Pulmonary artery endothelial cell (primary cell): ENCODE measurements at regions not wholly inside any gene's neighbourhood (a gene's known extent, or its start where the extent isn't known, plus 50 kb on each side); places are given as distances from the start of the nearest gene placed in this dataset.
"Not testable (repeated sequence)": the region's sequence is repeated elsewhere in the genome, so short reads cannot be mapped to it uniquely, and the experiment has no call there.

Experiments
- DNase-seq: peaks from one replicate; pipeline ENCODE4 v3.0.0-alpha.2; 2011; ENCODE audit warnings: low read depth, low spot score

- DNase-seq = no peak
Observed at GRCh38 chr3:6739288-6739687, 121.6 kb upstream of the GRM7 start.

GRCh38 chr3:6743067-6743720, 117.7 kb upstream of the GRM7 start:
- no peak for DNase-seq

GRCh38 chr3:6746443-6746842, 114.5 kb upstream of the GRM7 start:
- no peak for DNase-seq

GRCh38 chr3:6747017-6747416, 113.9 kb upstream of the GRM7 start:
- DNase-seq = no peak

- no peak for DNase-seq
Observed at GRCh38 chr3:6750782-6751181, 110.1 kb upstream of the GRM7 start.

GRCh38 chr3:6753536-6753935, 107.4 kb upstream of the GRM7 start:
- DNase-seq = no peak

- not testable (repeated sequence) for DNase-seq
Observed at GRCh38 chr3:6769532-6770396, 91.2 kb upstream of the GRM7 start.

- DNase-seq = no peak
Observed at GRCh38 chr3:6770397-6770690, 90.6 kb upstream of the GRM7 start.

GRCh38 chr3:6771171-6771570, 89.7 kb upstream of the GRM7 start:
- no peak for DNase-seq

GRCh38 chr3:6779140-6779539, 81.8 kb upstream of the GRM7 start:
- no peak for DNase-seq

GRCh38 chr3:6781092-6781491, 79.8 kb upstream of the GRM7 start:
- DNase-seq = no peak

- DNase-seq = no peak
Observed at GRCh38 chr3:6785726-6786125, 75.2 kb upstream of the GRM7 start.

- DNase-seq = no peak
Observed at GRCh38 chr3:6791161-6791560, 69.8 kb upstream of the GRM7 start.

GRCh38 chr3:6799264-6799915, 61.5 kb upstream of the GRM7 start:
- peak; percentile 3 for DNase-seq

GRCh38 chr3:6803619-6804018, 57.3 kb upstream of the GRM7 start:
- DNase-seq = no peak

- DNase-seq = no peak
Observed at GRCh38 chr3:6805236-6805635, 55.7 kb upstream of the GRM7 start.

GRCh38 chr3:6806991-6807390, 53.9 kb upstream of the GRM7 start:
- DNase-seq = no peak

- DNase-seq = no peak
Observed at GRCh38 chr3:6807967-6808588, 52.8 kb upstream of the GRM7 start.

GRCh38 chr3:6809349-6809748, 51.6 kb upstream of the GRM7 start:
- no peak for DNase-seq
